Colonic mucosa (tissue), 4 donors: ENCODE measurements at regions not wholly inside any gene's neighbourhood (a gene's known extent, or its start where the extent isn't known, plus 50 kb on each side); places are given as distances from the start of the nearest gene placed in this dataset.

Experiments
- DNase-seq: peaks from one replicate; pipeline ENCODE4 v3.0.0-alpha.2; 2020
- H3K27ac ChIP-seq: fragments of 200-600 bp; one replicate; pipeline ENCODE4 v1.8.0; 2021
- H3K27me3 ChIP-seq: fragments of 200-600 bp; one replicate; pipeline ENCODE4 v1.8.0; 2021
- H3K36me3 ChIP-seq: fragments of 200-600 bp; one replicate; pipeline ENCODE4 v1.8.0; 2021
- H3K4me1 ChIP-seq: fragments of 200-600 bp; one replicate; pipeline ENCODE4 v1.8.0; 2021; ENCODE audit warnings: mild to moderate bottlenecking
- H3K4me3 ChIP-seq: fragments of 200-600 bp; one replicate; pipeline ENCODE4 v1.8.0; 2021
- H3K9ac ChIP-seq, 2 donors: one replicate each; pipeline ENCODE4 v1.7.0; 2013; ENCODE audit warnings: control low read depth in 2 of 2, low read depth in 2 of 2, low read length in 2 of 2
- H3K9me3 ChIP-seq: fragments of 200-600 bp; one replicate; pipeline ENCODE4 v1.8.0; 2021
- CTCF ChIP-seq: fragments of 200-600 bp; IDR thresholded peaks from one replicate; pipeline ENCODE4 v1.8.0; 2022; ENCODE audit warnings: antibody characterized with exemption, mild to moderate bottlenecking
- intact Hi-C: fragments of 100-400 bp; cut with DNase I; formaldehyde crosslinking; loops from one replicate; pipeline ENCODE4 v1.14.1; 2022
- donor health status: healthy.
- donor health status: DM: no; HTN: no; CAD: no.
- donor health status: DM: no; HTN: no; CAD: no.

GRCh38 chr5:39628348-39628747 lies 203.6 kb upstream of the DAB2 start:
- Histone ChIP-seq H3K27me3 (no peaks in the 10 kb centered on the region), H3K27ac (no peak overlapping the region), H3K36me3 (no peaks in the 10 kb centered on the region), H3K9ac (no peak overlapping the region), H3K4me1 (no peaks in the 10 kb centered on the region), H3K4me3 (no peak overlapping the region), H3K9me3 (no peaks in the 10 kb centered on the region)
- no peak for TF ChIP-seq CTCF
- intact Hi-C loops, result no loop called here
- no peak for DNase-seq

- no peak for TF ChIP-seq CTCF
- Histone ChIP-seq H3K9ac (peak overlapping the region in 1 of 2 donors; percentile 14), H3K27me3 (no peaks in the 10 kb centered on the region), H3K9me3 (no peaks in the 10 kb centered on the region), H3K4me3 (no peak overlapping the region), H3K36me3 (no peaks in the 10 kb centered on the region), H3K4me1 (no peaks in the 10 kb centered on the region), H3K27ac (peak overlapping the region; percentile 72)
- no peak for DNase-seq
- intact Hi-C loops, result no loop called here
Measured at GRCh38 chr5:39624890-39625289, 200.1 kb upstream of the DAB2 start.

- Histone ChIP-seq H3K27ac (peak overlapping the region; percentile 72), H3K4me3 (no peak overlapping the region), H3K27me3 (no peaks in the 10 kb centered on the region), H3K9me3 (no peaks in the 10 kb centered on the region), H3K36me3 (no peaks in the 10 kb centered on the region), H3K4me1 (no peaks in the 10 kb centered on the region), H3K9ac (peak overlapping the region in 1 of 2 donors; percentile 14)
- TF ChIP-seq CTCF, result no peak
- peak; percentile 85 for DNase-seq
- intact Hi-C loops, result no loop called here
Measured at GRCh38 chr5:39624268-39624886, 199.6 kb upstream of the DAB2 start.

- Histone ChIP-seq H3K4me1 (no peaks in the 10 kb centered on the region), H3K4me3 (no peak overlapping the region), H3K9me3 (no peaks in the 10 kb centered on the region), H3K9ac (no peak overlapping the region), H3K27me3 (no peaks in the 10 kb centered on the region), H3K36me3 (no peaks in the 10 kb centered on the region), H3K27ac (no peak overlapping the region)
- intact Hi-C loops, result no loop called here
- no peak for TF ChIP-seq CTCF
- no peak for DNase-seq
Measured at GRCh38 chr5:39623291-39623865, 198.6 kb upstream of the DAB2 start.

- DNase-seq, result no peak
- intact Hi-C loops, result no loop called here
- no peak for TF ChIP-seq CTCF
- no peaks in the 10 kb centered on the region for H3K36me3 ChIP-seq
- H3K4me3 ChIP-seq, result no peak overlapping the region
- no peaks in the 10 kb centered on the region for H3K27me3 ChIP-seq
- no peak overlapping the region for H3K27ac ChIP-seq
- H3K9ac ChIP-seq, result no peak overlapping the region
- H3K4me1 ChIP-seq, result no peaks in the 10 kb centered on the region
- H3K9me3 ChIP-seq, result no peaks in the 10 kb centered on the region
Measured at GRCh38 chr5:39622281-39622680, 197.5 kb upstream of the DAB2 start.
